Sciatic nerve (tissue), 2 donors: ENCODE measurements at regions not wholly inside any gene's neighbourhood (a gene's known extent, or its start where the extent isn't known, plus 50 kb on each side); places are given as distances from the start of the nearest gene placed in this dataset.
"Not testable (repeated sequence)": the region's sequence is repeated elsewhere in the genome, so short reads cannot be mapped to it uniquely, and the experiment has no call there.

Experiments
- ATAC-seq: fragments of 200-7000 bp; cut with Tn5 transposase; one replicate; pipeline ENCODE4 v1.9.1; 2020; ENCODE audit warnings: mild to moderate bottlenecking, moderate library complexity
- DNase-seq: peaks from one replicate; pipeline ENCODE4 v3.0.0-alpha.2; 2020; ENCODE audit warnings: low spot score
- intact Hi-C: fragments of 100-400 bp; cut with DNase I; formaldehyde crosslinking; loops from one replicate; pipeline ENCODE4 v1.14.2; 2022
- donor health status: DM: no; HTN: no; CAD: no.
- donor health status: DM: no; HTN: no; CAD: no.

DNA sequence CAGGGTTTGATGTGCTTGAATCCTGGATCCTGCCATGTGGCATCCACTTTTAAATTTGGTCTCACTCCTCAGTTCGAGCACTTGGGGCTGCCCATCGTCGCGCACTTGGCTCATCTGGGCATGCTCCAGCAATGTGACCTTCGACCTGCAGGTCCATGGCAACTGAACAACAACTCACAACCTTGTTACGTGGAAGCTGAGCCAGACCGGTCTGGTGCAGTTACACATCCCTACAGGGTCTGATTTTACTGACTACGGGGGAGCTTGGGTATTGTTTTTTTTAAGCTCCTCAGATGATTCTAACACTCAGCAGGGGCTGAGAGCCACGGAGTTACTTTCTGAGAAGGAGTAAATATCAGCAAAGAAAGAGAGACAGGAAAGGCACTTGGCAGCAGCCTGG is 769.6 kb downstream of the UQCRFS1 start:
- DNase-seq (no peak), ATAC-seq (no peak)
- intact Hi-C loops = no loop called here

DNA sequence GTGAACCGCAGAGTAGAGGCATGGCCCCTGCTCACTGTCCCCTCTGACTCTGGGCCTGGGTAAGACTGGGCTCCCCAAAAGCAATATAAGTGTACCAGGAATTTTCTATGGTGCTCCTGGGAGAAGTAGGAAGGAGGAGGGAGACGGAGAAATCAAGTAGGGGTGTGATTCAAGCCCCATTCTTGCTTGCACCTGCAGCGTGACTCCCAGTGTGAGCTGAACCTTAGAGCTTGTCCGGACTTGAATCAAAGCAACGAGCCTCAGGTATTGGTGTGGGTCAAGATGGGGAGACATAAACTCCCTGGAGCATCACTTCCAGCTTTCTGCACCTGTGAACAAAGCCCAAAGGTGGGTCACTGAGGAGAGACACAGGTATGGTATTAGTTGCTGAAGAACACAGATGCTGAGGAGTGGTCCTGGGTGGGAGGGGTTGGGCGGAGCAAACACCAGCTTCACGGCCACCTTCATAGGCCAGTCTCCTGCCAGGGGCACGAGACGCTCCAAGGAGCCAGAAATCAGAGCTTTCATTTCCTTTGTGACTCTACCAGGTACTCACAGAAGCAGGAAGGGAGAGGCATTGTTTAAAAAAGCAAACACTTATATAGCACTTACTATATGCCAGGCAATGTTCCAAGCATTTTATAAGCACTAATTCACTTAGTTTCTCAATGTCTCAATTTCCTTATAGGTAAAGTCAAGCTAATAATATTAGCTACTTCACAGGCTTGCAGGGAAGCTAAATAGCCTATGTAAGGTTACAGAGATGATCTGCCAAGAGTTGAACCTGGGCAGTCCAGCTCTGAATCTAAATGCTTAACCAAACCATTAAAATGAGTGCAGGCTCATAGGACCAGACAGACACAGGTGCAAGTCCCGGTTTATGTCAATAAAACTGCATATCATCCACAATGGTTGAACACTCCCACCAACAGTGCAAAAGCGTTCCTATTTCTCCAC is 775.3 kb downstream of the UQCRFS1 start:
- no peak for ATAC-seq

DNA sequence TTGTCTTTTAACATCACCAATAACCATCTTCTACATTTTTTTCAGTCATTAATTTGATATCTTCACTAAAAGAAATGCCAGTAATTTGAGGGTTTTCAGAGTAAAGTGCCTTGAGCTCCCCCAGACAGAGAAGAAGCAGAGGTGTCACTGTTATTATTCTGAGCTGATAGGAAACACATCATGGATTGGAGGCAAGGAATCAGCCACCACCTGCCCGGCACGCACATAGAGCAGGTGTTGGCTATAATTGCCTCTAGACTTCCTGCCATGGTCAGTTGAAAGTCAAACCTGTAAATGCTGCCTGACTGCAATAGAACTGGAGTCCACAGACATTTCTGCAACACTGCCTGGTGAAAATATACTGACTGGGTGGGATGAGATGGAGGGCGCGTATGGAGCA is 776.6 kb downstream of the UQCRFS1 start:
- intact Hi-C loops = no loop called here
- no peak for DNase-seq
- no peak for ATAC-seq

More for the DNA sequence above, 775.3 kb downstream of the UQCRFS1 start:
- intact Hi-C loops = loop anchor here (2.0 kb wide), 1 partner anchor 75 kb away; no protein-coding TSS in a partner anchor
- no peak for DNase-seq

DNA sequence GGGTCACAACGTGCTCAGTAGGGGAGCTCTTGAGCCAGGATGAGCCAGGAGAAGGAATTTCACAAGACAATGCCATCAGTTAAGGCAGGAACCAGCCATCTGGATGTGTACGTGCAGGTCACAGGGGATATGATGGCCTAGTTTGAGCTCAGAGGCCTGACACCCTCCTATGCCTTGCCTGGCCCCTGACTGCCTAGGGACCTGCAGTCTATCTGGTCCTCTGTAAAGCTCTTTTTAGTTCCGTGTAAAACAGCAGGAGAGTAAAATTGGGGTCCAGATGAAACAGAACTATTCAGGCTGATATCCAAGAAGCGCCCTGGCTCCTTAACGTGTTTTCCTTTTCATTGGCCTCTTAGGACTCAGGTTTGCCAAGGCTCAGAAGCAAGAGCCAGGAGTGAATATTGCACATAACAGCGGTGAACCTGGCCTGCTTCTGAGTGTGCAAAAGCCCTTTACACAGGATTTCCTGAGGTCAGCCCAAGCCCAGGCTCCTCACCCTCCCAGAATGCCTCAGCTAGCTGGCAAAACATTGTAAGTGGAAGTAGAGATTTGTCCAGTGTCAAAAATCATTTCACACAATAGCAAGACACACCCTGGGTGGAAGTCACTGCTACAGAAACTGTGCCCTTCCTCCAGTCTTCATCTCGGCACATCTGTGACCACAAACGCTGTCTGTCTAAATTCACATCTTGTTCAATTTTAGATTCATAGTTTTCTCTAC is 777.2 kb downstream of the UQCRFS1 start:
- no peak for DNase-seq
- peak; percentile 65 for ATAC-seq
- intact Hi-C loops = no loop called here

DNA sequence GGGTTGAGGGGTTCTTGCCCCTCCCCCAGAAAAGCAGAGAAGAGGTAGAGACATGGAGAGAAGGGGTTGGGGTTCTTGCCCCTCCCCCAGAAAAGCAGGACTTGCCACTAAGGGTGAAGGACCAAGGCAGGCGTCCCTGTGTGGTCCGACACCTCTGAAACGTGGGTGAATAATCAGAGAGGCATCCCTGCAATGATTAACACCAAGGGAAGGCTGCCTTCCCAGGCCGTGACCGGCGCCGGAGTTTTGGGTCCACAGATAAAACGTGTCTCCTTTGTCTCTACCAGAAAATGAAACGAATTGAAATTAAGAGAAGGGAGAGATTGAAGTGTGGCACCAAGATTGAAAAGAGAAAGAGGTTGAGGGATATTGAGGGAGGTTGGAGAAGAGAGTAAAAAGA is 778.2 kb downstream of the UQCRFS1 start:
- ATAC-seq, DNase-seq, intact Hi-C loops: not testable (repeated sequence)

DNA sequence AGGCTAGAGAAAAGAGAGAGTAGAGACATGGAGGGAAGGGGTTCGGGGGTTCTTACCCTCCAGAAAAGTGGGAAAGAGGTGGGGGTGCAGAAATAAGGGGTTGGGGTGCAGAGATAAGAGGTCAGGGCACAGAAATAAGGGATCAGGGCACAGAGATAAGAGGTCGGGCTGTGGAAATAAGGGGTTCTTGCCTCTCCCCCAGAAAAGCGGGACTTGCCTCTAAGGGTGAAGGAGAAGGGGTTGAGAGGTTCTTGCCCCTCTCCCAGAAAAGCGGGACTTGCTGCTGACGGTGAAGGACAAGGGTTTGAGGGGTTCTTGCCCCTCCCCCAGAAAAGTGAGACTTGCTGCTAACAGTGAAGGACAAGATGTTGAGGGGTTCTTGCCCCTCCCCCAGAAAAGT is 778.6 kb downstream of the UQCRFS1 start:
- ATAC-seq, DNase-seq, intact Hi-C loops: not testable (repeated sequence)

DNA sequence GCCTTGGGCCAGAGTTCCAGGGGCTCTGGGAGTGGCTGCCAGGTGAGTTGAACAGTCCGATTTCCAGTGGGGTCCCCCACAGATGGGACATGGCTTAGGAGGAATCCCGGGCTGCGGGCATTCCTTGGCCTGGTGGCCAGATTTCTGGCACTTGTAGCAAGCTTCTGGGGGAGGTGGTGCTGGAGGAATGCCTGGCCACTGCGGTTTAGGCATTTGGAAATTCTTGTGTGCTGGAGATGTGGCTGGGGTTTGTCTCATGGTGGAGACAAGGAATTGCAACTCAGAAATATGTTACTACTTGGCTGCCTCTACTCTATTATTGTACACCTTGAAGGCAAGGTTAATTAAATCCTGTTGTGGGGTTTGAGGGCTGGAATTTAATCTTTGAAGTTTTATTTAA is 779.8 kb downstream of the UQCRFS1 start:
- DNase-seq = not testable (repeated sequence)

DNA sequence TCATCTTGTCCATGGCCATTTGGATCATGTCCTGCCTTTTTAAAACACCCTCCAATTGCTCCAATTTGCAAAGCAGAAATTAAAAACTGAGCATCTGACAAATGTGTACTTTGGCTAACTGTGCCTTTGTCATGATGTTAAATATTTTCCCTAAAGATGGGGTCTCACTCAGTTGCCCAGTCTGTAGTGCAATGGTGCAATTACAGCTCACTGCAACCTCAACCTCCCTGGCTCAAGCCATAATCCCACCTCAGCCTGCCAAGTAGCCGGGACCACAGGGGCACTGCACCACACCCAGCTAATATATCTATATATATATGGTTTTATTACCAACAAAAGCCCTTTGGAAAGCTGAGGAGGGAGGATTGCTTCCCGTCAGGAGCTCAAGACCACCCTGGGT is 782.7 kb downstream of the UQCRFS1 start:
- ATAC-seq = no peak
- intact Hi-C loops = no loop called here

More for the DNA sequence above, 779.8 kb downstream of the UQCRFS1 start:
- ATAC-seq, intact Hi-C loops: not testable (repeated sequence)

DNA sequence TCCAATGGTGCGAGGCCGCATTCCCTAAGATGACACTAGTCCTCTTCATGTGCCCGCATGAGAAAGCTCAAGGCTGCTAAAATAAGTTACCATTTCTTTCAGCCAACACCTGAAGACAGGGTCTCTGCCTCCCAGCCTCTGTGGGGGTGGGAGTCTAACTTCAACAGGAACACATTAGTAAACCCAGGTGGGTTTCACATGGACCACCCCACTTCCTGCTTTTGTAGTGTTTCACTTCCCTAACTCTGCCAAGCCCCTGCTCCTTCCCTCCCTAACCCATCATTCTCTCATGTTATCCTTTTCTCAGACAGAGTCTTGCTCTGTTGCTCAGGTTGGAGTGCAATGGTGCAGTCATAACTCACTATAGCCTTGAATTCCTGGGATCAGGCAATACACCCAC is 783.6 kb downstream of the UQCRFS1 start:
- no peak for ATAC-seq
- intact Hi-C loops = no loop called here
- DNase-seq = no peak

More for the DNA sequence above, 782.7 kb downstream of the UQCRFS1 start:
- DNase-seq = no peak

DNA sequence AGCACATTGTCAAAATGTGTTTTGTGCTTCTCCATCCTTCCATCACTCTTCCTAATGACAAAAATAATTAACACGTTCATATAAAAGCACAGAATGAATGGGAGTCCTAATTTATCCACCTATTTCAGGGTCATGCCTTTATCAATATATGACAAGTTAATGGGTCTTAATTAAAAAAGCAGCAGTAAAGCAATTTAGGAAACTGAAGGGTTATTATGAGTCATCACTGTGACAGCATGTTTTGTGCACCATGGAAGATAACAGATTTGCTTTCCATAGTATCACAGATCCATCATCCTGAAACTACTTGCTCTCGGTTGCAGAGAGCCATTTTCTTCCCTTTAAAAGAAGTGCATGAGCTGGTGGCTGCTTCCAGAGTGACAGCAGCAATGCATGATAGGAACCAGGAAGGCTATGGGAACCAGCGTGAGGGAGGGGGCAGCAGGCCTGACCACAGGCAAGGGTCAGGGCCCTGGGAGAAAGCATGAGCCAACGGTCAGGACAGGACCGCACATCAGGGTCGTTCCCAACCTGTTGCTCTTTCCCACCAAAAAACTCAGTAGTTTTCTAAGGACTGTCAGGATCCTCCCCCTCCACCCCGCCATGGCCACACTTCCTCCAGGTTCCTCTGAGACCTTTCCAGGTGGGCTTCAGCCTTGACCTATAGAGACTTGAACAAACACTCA is 784.1 kb downstream of the UQCRFS1 start:
- DNase-seq (no peak), ATAC-seq (no peak)
- intact Hi-C loops = no loop called here

DNA sequence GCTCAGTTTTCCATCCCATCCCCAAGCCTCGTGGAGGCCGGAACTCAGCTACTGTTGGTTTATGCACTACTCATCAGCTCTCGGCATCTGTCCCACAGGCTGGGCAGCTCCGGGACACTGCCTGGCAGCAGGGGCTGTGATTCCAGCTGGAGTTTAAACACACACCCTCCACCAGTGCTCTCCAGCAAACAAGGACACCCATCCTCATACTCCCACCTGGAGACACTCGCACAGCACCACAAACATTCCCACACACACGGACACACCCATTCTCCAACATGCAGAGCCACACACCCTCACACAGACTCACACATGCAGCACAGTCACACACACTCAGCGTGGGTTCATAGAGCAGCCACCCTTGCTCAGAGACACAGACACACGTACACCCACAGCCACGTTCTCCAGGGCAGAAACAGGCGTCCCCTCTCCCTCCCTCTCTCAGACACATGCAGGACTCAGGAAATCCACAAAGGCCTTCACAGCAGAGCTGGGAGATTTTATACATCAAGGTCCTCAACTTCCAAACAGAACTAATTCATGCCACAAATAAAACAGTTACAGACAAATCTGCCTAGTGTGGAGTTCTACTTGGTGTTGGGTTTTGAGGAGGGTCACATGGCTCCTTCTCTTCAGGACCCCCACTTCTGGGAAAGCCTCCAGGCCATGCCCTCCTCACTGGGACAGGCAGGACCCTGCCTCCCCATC is 785.4 kb downstream of the UQCRFS1 start:
- DNase-seq = no peak
- intact Hi-C loops = no loop called here
- no peak for ATAC-seq

DNA sequence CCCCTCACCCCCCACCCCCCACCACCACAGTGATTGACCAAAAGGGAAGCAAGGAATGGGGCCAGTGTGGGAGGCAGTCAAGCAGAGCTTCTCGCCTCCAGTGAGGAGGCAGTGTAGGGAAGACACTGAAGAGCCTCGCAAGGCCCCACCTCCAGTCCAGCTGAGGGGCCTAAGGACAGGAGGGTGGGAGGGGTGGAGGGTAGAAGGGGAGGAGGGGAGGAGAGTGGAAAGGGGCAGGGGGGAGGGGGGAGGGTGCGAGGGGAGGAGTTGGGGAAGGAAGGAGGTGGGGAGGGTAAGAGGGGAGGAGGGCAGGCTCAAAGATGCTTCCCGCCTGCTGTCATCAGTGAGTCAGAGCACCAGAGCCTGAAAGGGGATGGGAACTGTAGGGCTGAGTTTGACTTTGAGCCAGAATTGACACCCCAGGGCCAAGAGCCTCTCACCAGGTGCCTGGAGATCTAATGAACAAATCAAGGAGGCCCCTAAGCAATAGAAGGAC is 786.2 kb downstream of the UQCRFS1 start:
- intact Hi-C loops = no loop called here
- DNase-seq (no peak), ATAC-seq (no peak)

DNA sequence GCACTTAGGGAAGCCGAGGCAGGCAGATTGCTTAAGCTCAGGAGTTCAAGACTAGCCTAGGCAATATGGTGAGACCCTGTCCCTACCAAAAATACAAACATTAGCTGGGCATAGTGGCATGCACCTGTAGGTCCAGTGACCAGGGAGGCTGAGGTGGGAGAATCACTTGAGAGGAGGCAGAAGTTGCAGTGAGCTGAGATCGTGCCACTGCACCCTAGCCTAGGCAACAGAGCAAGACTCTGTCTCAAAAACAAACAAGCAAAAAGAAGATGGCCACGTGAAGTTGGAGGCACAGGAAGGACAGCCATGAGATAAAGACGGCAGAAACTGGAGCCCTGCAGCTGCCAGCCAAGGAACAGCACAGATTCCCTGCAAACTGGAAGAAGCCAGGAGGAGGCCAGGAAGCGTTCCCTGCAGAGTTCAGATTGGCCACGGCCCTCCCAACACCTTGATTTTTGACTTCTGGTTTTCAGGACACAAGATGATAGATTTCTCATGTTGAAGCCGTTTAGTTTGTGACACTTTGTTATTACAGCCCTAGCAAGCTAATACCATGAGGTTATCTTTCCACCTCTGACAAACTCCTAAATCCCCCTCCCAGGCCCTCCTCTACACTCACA is 786.7 kb downstream of the UQCRFS1 start:
- ATAC-seq (no peak), DNase-seq (no peak)
- intact Hi-C loops = no loop called here

DNA sequence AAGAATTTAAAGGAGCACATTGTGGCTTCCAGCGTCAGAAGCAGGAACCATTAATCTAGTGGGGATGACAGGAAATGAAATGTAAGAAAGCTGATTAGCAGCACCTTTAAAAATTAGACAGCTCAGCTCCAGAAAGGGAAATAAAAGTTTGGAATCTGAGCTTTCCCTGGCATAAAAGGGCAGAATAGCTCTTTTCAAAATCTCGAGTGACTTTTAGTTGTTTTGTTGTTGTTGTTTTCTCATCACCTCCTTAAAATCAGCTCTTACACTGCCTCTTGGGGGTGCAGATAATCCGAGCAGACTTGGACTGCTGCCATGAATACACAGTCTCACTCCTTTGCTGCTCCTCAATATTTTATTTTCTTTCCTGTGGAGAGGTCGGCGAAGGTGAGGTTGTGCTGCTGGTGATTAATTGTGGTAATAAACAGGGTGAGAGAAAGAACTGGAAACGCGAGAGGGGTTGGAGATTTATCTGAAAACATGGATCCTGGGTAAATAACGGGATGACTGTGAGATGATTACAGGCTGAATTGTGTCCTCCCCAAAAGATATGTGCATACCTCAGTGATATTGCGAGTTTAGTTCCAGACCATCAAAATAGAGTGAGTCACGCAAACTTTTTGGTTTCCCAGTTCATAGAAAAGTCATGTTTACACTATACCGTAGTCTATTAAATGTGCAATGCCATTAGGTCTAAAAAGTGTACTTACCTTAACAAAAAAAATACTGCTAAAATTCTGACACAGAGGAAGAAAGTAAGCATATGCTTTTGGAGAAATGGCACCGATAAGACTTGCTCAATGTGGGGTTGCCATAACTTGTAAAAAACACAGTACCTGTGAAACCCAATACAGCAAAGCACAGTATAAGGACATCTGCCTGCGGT is 787.7 kb downstream of the UQCRFS1 start:
- DNase-seq (no peak), ATAC-seq (no peak)
- intact Hi-C loops = no loop called here

DNA sequence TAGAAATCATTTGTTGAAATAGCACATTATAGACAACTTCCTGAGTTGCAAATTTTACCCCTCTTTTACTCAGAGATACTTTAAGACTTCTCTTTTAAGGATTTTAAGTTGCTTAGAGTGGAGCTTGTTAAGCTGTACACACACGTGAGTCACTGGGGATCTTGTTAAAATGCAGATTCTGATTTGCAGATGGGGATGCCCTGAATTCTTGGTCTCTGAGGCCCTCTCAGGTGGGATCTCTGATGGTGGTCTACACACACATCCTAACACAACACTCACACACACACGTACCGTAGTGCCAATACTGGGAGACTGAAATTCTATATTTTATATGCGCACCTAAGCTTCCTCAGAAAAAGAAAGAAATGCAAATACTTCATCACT is 788.3 kb downstream of the UQCRFS1 start:
- no peak for ATAC-seq
- DNase-seq = no peak
- intact Hi-C loops = no loop called here

DNA sequence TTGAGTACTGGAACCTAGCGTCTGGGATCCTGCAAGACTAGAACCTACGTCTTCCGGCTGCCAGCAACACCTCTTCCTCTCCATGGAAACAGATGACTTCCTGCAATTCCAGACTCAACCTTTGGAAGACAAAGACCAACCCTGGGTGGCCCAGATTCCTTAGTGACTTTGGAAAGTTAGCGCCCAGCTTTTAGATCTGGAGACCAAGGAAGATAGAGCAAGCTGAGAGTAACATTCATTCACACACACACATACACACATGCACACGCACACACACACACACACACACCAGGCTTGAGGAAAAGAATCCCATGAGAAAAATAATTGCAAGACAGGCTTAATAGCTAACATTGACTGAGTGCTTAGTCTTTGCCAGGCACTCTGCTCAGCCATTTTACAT is 788.9 kb downstream of the UQCRFS1 start:
- DNase-seq (no peak), ATAC-seq (no peak)
- intact Hi-C loops = no loop called here
